Parathyroid adenoma (tissue), 2 donors: ENCODE measurements at regions not wholly inside any gene's neighbourhood (a gene's known extent, or its start where the extent isn't known, plus 50 kb on each side); places are given as distances from the start of the nearest gene placed in this dataset.
"Not testable (repeated sequence)": the region's sequence is repeated elsewhere in the genome, so short reads cannot be mapped to it uniquely, and the experiment has no call there.

Experiments used
- H2AFZ ChIP-seq: fragments of 300-600 bp; sonication (generic); one replicate; pipeline ENCODE4 v1.7.0; 2017; ENCODE audit warnings: antibody characterized with exemption, mild to moderate bottlenecking
- H3K27ac ChIP-seq: fragments of 300-600 bp; sonication (generic); one replicate; pipeline ENCODE4 v1.7.0; 2017
- H3K27me3 ChIP-seq: fragments of 300-600 bp; sonication (generic); one replicate; pipeline ENCODE4 v1.7.0; 2017; ENCODE audit warnings: low read length; ENCODE audit not compliant: control insufficient read depth, insufficient read depth
- H3K36me3 ChIP-seq: fragments of 300-600 bp; sonication (generic); one replicate; pipeline ENCODE4 v1.7.0; 2017; ENCODE audit warnings: low read length; ENCODE audit not compliant: control insufficient read depth, insufficient read depth
- H3K4me1 ChIP-seq: fragments of 300-600 bp; sonication (generic); one replicate; pipeline ENCODE4 v1.7.0; 2017; ENCODE audit warnings: control low read depth
- H3K4me2 ChIP-seq: fragments of 300-600 bp; sonication (generic); one replicate; pipeline ENCODE4 v1.7.0; 2017; ENCODE audit warnings: low read length
- H3K4me3 ChIP-seq: fragments of 300-600 bp; sonication (generic); one replicate; pipeline ENCODE4 v1.7.0; 2017; ENCODE audit warnings: low read depth, low read length
- H3K79me2 ChIP-seq: fragments of 300-600 bp; sonication (generic); one replicate; pipeline ENCODE4 v1.7.0; 2017; ENCODE audit warnings: control low read depth
- H3K9ac ChIP-seq: fragments of 300-600 bp; sonication (generic); one replicate; pipeline ENCODE4 v1.7.0; 2017; ENCODE audit warnings: mild to moderate bottlenecking
- H3K9me3 ChIP-seq: fragments of 300-600 bp; sonication (generic); one replicate; pipeline ENCODE4 v1.7.0; 2017; ENCODE audit warnings: low read length; ENCODE audit not compliant: control insufficient read depth
- CTCF ChIP-seq: fragments of 300-600 bp; sonication (generic); IDR thresholded peaks from one replicate; pipeline ENCODE4 v1.7.0; 2017; ENCODE audit warnings: antibody characterized with exemption, mild to moderate bottlenecking
- donor health status: primary hyperparathyroidism.

- H2AFZ ChIP-seq: no peak overlapping the region
- H3K4me3 ChIP-seq: no peak overlapping the region
- no peaks in the 10 kb centered on the region for H3K27me3 ChIP-seq
- no peak for TF ChIP-seq CTCF
- no peaks in the 10 kb centered on the region for H3K9me3 ChIP-seq
- no peaks in the 10 kb centered on the region for H3K36me3 ChIP-seq
- H3K4me1 ChIP-seq: no peaks in the 10 kb centered on the region
- no peak overlapping the region for H3K4me2 ChIP-seq
- no peak overlapping the region for H3K27ac ChIP-seq
- H3K9ac ChIP-seq: no peak overlapping the region
- no peaks in the 10 kb centered on the region for H3K79me2 ChIP-seq
Observed at GRCh38 chr2:215861607-215862350, 151.6 kb downstream of the MREG start.

GRCh38 chr2:215856080-215856479 lies 157.3 kb downstream of the MREG start:
- no peaks in the 10 kb centered on the region for H3K27me3 ChIP-seq
- H2AFZ ChIP-seq: no peak overlapping the region
- H3K9me3 ChIP-seq: no peaks in the 10 kb centered on the region
- no peaks in the 10 kb centered on the region for H3K79me2 ChIP-seq
- no peak overlapping the region for H3K27ac ChIP-seq
- no peak for TF ChIP-seq CTCF
- H3K4me1 ChIP-seq: no peaks in the 10 kb centered on the region
- H3K9ac ChIP-seq: no peak overlapping the region
- no peak overlapping the region for H3K4me3 ChIP-seq
- no peak overlapping the region for H3K4me2 ChIP-seq
- H3K36me3 ChIP-seq: no peaks in the 10 kb centered on the region

GRCh38 chr2:215855308-215855707 lies 158.0 kb downstream of the MREG start:
- not testable (repeated sequence) for H3K9ac ChIP-seq, H3K4me1 ChIP-seq, H3K4me2 ChIP-seq, H3K27ac ChIP-seq, H3K9me3 ChIP-seq, H3K36me3 ChIP-seq, H3K79me2 ChIP-seq, H3K27me3 ChIP-seq, H3K4me3 ChIP-seq, H2AFZ ChIP-seq

GRCh38 chr2:215854008-215854407 lies 159.3 kb downstream of the MREG start:
- H2AFZ ChIP-seq: no peak overlapping the region
- no peaks in the 10 kb centered on the region for H3K4me1 ChIP-seq
- no peaks in the 10 kb centered on the region for H3K36me3 ChIP-seq
- H3K79me2 ChIP-seq: no peaks in the 10 kb centered on the region
- no peak overlapping the region for H3K9ac ChIP-seq
- no peaks in the 10 kb centered on the region for H3K9me3 ChIP-seq
- H3K4me2 ChIP-seq: no peak overlapping the region
- TF ChIP-seq CTCF: no peak
- H3K27me3 ChIP-seq: no peaks in the 10 kb centered on the region
- no peak overlapping the region for H3K4me3 ChIP-seq
- H3K27ac ChIP-seq: no peak overlapping the region

GRCh38 chr2:215851696-215852095 lies 161.7 kb downstream of the MREG start:
- Histone ChIP-seq H2AFZ (no peak overlapping the region), H3K9ac (no peak overlapping the region), H3K9me3 (no peaks in the 10 kb centered on the region), H3K27ac (no peak overlapping the region), H3K4me1 (no peaks in the 10 kb centered on the region), H3K4me2 (no peak overlapping the region), H3K36me3 (no peaks in the 10 kb centered on the region), H3K79me2 (no peaks in the 10 kb centered on the region), H3K27me3 (no peaks in the 10 kb centered on the region), H3K4me3 (no peak overlapping the region)
- no peak for TF ChIP-seq CTCF
